H7 (cell line): ENCODE measurements at regions not wholly inside any gene's neighbourhood (a gene's known extent, or its start where the extent isn't known, plus 50 kb on each side); places are given as distances from the start of the nearest gene placed in this dataset.
"Not testable (repeated sequence)": the region's sequence is repeated elsewhere in the genome, so short reads cannot be mapped to it uniquely, and the experiment has no call there.

ENCODE experiments used
- DNase-seq: peaks from one replicate; pipeline ENCODE4 v3.0.0; 2012
- H3K27me3 ChIP-seq: 2 replicates; pipeline ENCODE4 v1.6.0; 2011; ENCODE audit warnings: mild to moderate bottlenecking, low read length; ENCODE audit not compliant: control insufficient read depth, insufficient read depth
- H3K36me3 ChIP-seq: replicated peaks from 2 replicates; pipeline ENCODE4 v1.5.1; 2011; ENCODE audit warnings: low read length; ENCODE audit not compliant: control insufficient read depth, insufficient read depth
- H3K4me3 ChIP-seq: 2 replicates; pipeline ENCODE4 v1.5.1; 2011; ENCODE audit warnings: low read depth, mild to moderate bottlenecking, control low read depth, low read length, moderate library complexity; ENCODE audit not compliant: insufficient read depth

- Histone ChIP-seq H3K4me3 (no peak overlapping the region), H3K27me3 (no peaks in the 10 kb centered on the region), H3K36me3 (no peaks in the 10 kb centered on the region)
- DNase-seq, result no peak
These were observed 648.3 kb upstream of the SLITRK6 start for GRCh38 chr13:86447479-86447878.

GRCh38 chr13:86462011-86462410, 662.8 kb upstream of the SLITRK6 start:
- H3K4me3 ChIP-seq, result no peak overlapping the region
- H3K27me3 ChIP-seq, result no peaks in the 10 kb centered on the region
- no peak for DNase-seq
- no peaks in the 10 kb centered on the region for H3K36me3 ChIP-seq

- Histone ChIP-seq H3K4me3 (no peak overlapping the region), H3K27me3 (no peaks in the 10 kb centered on the region), H3K36me3 (no peaks in the 10 kb centered on the region)
- DNase-seq, result peak; percentile 6
These were observed 665.0 kb upstream of the SLITRK6 start for GRCh38 chr13:86464193-86464592.

- Histone ChIP-seq H3K4me3 (no peak overlapping the region), H3K27me3 (no peaks in the 10 kb centered on the region), H3K36me3 (no peaks in the 10 kb centered on the region)
- no peak for DNase-seq
These were observed 675.8 kb upstream of the SLITRK6 start for GRCh38 chr13:86474971-86475370.

- no peak for DNase-seq
- Histone ChIP-seq H3K27me3 (no peaks in the 10 kb centered on the region), H3K36me3 (no peaks in the 10 kb centered on the region), H3K4me3 (no peak overlapping the region)
These were observed 677.4 kb upstream of the SLITRK6 start for GRCh38 chr13:86476656-86477055.

- H3K4me3 ChIP-seq, result no peak overlapping the region
- H3K27me3 ChIP-seq, result no peaks in the 10 kb centered on the region
- DNase-seq, result no peak
- H3K36me3 ChIP-seq, result no peaks in the 10 kb centered on the region
These were observed 687.4 kb upstream of the SLITRK6 start for GRCh38 chr13:86486582-86486981.

GRCh38 chr13:86491121-86491520, 691.9 kb upstream of the SLITRK6 start:
- no peak for DNase-seq
- H3K36me3 ChIP-seq, result no peaks in the 10 kb centered on the region
- no peak overlapping the region for H3K4me3 ChIP-seq
- no peaks in the 10 kb centered on the region for H3K27me3 ChIP-seq

- H3K27me3 ChIP-seq, DNase-seq, H3K4me3 ChIP-seq, H3K36me3 ChIP-seq: not testable (repeated sequence)
These were observed 702.7 kb upstream of the SLITRK6 start for GRCh38 chr13:86501931-86502330.

- no peaks in the 10 kb centered on the region for H3K27me3 ChIP-seq
These were observed 711.6 kb upstream of the SLITRK6 start for GRCh38 chr13:86510792-86511191.

GRCh38 chr13:86541461-86541860, 742.2 kb upstream of the SLITRK6 start:
- DNase-seq, result no peak
- H3K36me3 ChIP-seq, result no peaks in the 10 kb centered on the region
- H3K4me3 ChIP-seq, result no peak overlapping the region
- no peaks in the 10 kb centered on the region for H3K27me3 ChIP-seq

More at GRCh38 chr13:86510792-86511191, 711.6 kb upstream of the SLITRK6 start:
- Histone ChIP-seq H3K4me3 (no peak overlapping the region), H3K36me3 (no peaks in the 10 kb centered on the region)
- no peak for DNase-seq

GRCh38 chr13:86554066-86554465, 754.8 kb upstream of the SLITRK6 start:
- Histone ChIP-seq H3K27me3 (no peaks in the 10 kb centered on the region), H3K4me3 (no peak overlapping the region), H3K36me3 (no peaks in the 10 kb centered on the region)
- DNase-seq, result no peak

- Histone ChIP-seq H3K36me3 (no peaks in the 10 kb centered on the region), H3K27me3 (no peaks in the 10 kb centered on the region), H3K4me3 (no peak overlapping the region)
- DNase-seq, result no peak
These were observed 760.7 kb upstream of the SLITRK6 start for GRCh38 chr13:86559901-86560300.

- Histone ChIP-seq H3K4me3 (no peak overlapping the region), H3K36me3 (no peaks in the 10 kb centered on the region), H3K27me3 (no peaks in the 10 kb centered on the region)
- no peak for DNase-seq
These were observed 763.6 kb upstream of the SLITRK6 start for GRCh38 chr13:86562866-86563265.

- Histone ChIP-seq H3K4me3 (no peak overlapping the region), H3K27me3 (no peaks in the 10 kb centered on the region), H3K36me3 (no peaks in the 10 kb centered on the region)
- no peak for DNase-seq
These were observed 764.1 kb upstream of the SLITRK6 start for GRCh38 chr13:86563308-86563707.

GRCh38 chr13:86567119-86567518, 767.9 kb upstream of the SLITRK6 start:
- H3K4me3 ChIP-seq, result no peak overlapping the region
- peak; percentile 2 for DNase-seq
- H3K27me3 ChIP-seq, result no peaks in the 10 kb centered on the region
- no peaks in the 10 kb centered on the region for H3K36me3 ChIP-seq

- no peaks in the 10 kb centered on the region for H3K27me3 ChIP-seq
- no peaks in the 10 kb centered on the region for H3K36me3 ChIP-seq
- no peak overlapping the region for H3K4me3 ChIP-seq
- no peak for DNase-seq
These were observed 769.9 kb upstream of the SLITRK6 start for GRCh38 chr13:86569119-86569518.
